Natural killer cell (primary cell): ENCODE measurements at regions not wholly inside any gene's neighbourhood (a gene's known extent, or its start where the extent isn't known, plus 50 kb on each side); places are given as distances from the start of the nearest gene placed in this dataset.

Source experiments
- ATAC-seq, 3 donors: fragments of 150-1000 bp in 2 of 3; fragments of 200-7000 bp in 1 of 3; cut with Tn5 transposase; 1 replicate in 1 of 3; 2 replicates in 2 of 3; pipeline ENCODE4 v1.10.0; 2021; ENCODE audit warnings: mild to moderate bottlenecking in 2 of 3, moderate library complexity in 2 of 3
- DNase-seq, 2 donors: peaks; one replicate each; pipeline versions ENCODE4 v3.0.0 to v3.0.0-alpha.2; 2013 to 2021; ENCODE audit warnings: mixed read lengths in 1 of 2
- H3K27ac ChIP-seq: one replicate; pipeline ENCODE4 v1.5.1; 2013; ENCODE audit warnings: mild to moderate bottlenecking, low read length
- H3K27me3 ChIP-seq: one replicate; pipeline ENCODE4 v1.6.1; 2013; ENCODE audit warnings: low read length; ENCODE audit not compliant: control insufficient read depth, insufficient read depth
- H3K36me3 ChIP-seq: one replicate; pipeline ENCODE4 v1.6.1; 2013; ENCODE audit warnings: low read length; ENCODE audit not compliant: control insufficient read depth, insufficient read depth
- H3K4me1 ChIP-seq: one replicate; pipeline ENCODE4 v1.6.1; 2013; ENCODE audit warnings: low read length; ENCODE audit not compliant: control insufficient read depth, insufficient read depth
- H3K4me3 ChIP-seq: one replicate; pipeline ENCODE4 v1.5.1; 2013; ENCODE audit warnings: low read length
- H3K9me3 ChIP-seq: one replicate; pipeline ENCODE4 v1.6.1; 2013; ENCODE audit warnings: low read length; ENCODE audit not compliant: control insufficient read depth, insufficient read depth
- H3K27ac Mint-ChIP-seq, 2 donors: one replicate each; pipeline ENCODE4 v1.8.0; 2022; ENCODE audit warnings: mild to moderate bottlenecking in 2 of 2, mixed read lengths in 2 of 2, moderate library complexity in 1 of 2
- H3K27me3 Mint-ChIP-seq, 2 donors: one replicate each; pipeline ENCODE4 v1.8.0; 2022; ENCODE audit warnings: low read depth in 2 of 2, mixed read lengths in 2 of 2
- H3K36me3 Mint-ChIP-seq: one replicate; pipeline ENCODE4 v1.8.0; 2022; ENCODE audit warnings: mixed read lengths
- H3K4me1 Mint-ChIP-seq, 2 donors: one replicate each; pipeline ENCODE4 v1.8.0; 2022; ENCODE audit warnings: mixed read lengths in 2 of 2
- H3K4me3 Mint-ChIP-seq: one replicate; pipeline ENCODE4 v1.8.0; 2022; ENCODE audit warnings: mild to moderate bottlenecking, moderate library complexity, mixed read lengths
- H3K9me3 Mint-ChIP-seq, 2 donors: one replicate each; pipeline ENCODE4 v1.8.0; 2022; ENCODE audit warnings: mixed read lengths in 2 of 2
- WGBS: methylation state at CpG from one replicate; pipeline ENCODE4 v1.1.7; 2013; ENCODE audit warnings: missing lambda C conversion rate; ENCODE audit not compliant: insufficient coverage; 5-methylcytosine and 5-hydroxymethylcytosine counted together
- intact Hi-C: fragments of 100-400 bp; cut with micrococcal nuclease; formaldehyde crosslinking; loops from one replicate; pipeline ENCODE4 v1.14.2; 2022
- TF ChIP-seq, protein P1 (sequence below): fragments of 200-600 bp; IDR thresholded peaks from one replicate; pipeline ENCODE4 v1.8.0; 2022; ENCODE audit warnings: antibody characterized with exemption

DNA sequence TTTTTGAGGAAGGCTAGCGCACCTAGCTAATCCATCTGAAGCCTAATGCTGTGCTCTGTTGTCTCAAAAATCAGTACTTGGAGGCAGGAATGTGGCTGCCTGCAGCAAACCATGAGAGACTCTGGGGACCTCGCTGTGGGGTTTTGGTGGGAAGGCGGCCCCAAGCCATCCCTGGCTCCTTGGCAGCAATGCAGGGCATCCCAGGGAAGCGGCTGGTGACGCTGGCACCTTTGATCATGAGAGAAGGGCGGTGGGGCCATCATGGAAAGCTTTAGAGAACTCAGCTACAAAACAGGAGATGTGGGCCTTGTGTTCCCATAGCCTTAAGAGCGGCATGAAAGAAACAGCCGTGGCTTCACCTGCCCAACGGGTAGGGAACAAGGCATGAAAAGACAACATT lies 101.1 kb upstream of the SFSWAP start:
- ATAC-seq: no peak
- no peak overlapping the region for H3K27ac Mint-ChIP-seq
- intact Hi-C loops: loop anchor here (10.0 kb wide), 1 partner anchor 105 kb away; the partner anchor contains the start of gene SFSWAP
- H3K4me1 ChIP-seq: peaks cover 40% of the 10 kb centered on the region
- TF ChIP-seq, protein P1, sequence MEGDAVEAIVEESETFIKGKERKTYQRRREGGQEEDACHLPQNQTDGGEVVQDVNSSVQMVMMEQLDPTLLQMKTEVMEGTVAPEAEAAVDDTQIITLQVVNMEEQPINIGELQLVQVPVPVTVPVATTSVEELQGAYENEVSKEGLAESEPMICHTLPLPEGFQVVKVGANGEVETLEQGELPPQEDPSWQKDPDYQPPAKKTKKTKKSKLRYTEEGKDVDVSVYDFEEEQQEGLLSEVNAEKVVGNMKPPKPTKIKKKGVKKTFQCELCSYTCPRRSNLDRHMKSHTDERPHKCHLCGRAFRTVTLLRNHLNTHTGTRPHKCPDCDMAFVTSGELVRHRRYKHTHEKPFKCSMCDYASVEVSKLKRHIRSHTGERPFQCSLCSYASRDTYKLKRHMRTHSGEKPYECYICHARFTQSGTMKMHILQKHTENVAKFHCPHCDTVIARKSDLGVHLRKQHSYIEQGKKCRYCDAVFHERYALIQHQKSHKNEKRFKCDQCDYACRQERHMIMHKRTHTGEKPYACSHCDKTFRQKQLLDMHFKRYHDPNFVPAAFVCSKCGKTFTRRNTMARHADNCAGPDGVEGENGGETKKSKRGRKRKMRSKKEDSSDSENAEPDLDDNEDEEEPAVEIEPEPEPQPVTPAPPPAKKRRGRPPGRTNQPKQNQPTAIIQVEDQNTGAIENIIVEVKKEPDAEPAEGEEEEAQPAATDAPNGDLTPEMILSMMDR: no peak
- H3K36me3 Mint-ChIP-seq: no peaks in the 10 kb centered on the region
- H3K4me3 Mint-ChIP-seq: peak overlapping the region; percentile 66
- H3K36me3 ChIP-seq: no peaks in the 10 kb centered on the region
- H3K9me3 Mint-ChIP-seq: no peaks in the 10 kb centered on the region
- H3K9me3 ChIP-seq: no peaks in the 10 kb centered on the region
- peaks cover 49 to 50% of the 10 kb centered on the region in 2 donors for H3K4me1 Mint-ChIP-seq
- no peaks in the 10 kb centered on the region for H3K27me3 Mint-ChIP-seq
- H3K27ac ChIP-seq: no peak overlapping the region
- no peaks in the 10 kb centered on the region for H3K27me3 ChIP-seq
- DNase-seq: no peak
- 97% methylated on average over 9 of the region's 9 CpGs for WGBS
- no peak overlapping the region for H3K4me3 ChIP-seq

DNA sequence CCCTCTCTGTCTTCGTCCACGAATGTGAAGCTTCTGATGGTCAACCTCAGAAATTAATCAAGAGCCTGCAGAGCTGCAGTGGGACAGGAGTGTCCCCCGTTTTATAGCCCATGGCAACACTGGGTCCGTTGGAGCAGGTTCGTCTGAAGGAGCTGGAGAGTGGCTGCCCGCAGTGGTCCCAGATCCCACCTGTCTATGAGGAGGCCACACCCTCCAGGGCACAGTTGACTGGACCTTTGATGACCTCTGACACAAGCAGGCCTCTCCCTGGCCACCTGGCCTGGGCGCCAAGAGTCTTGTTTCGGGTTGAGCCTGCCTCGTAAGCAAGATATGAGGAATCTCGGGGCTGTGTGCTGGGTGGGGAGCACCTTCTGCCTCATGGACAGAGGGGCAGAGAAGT lies 100.7 kb upstream of the SFSWAP start:
- TF ChIP-seq, protein P1: no peak
- Histone ChIP-seq H3K4me1 (peaks cover 36% of the 10 kb centered on the region), H3K9me3 (no peaks in the 10 kb centered on the region), H3K36me3 (no peaks in the 10 kb centered on the region), H3K4me3 (no peak overlapping the region), H3K27ac (no peak overlapping the region), H3K27me3 (no peaks in the 10 kb centered on the region)
- ATAC-seq: no peak
- H3K4me3 Mint-ChIP-seq: no peak overlapping the region
- H3K9me3 Mint-ChIP-seq: no peaks in the 10 kb centered on the region
- H3K27me3 Mint-ChIP-seq: no peaks in the 10 kb centered on the region
- 89% methylated on average over 10 of the region's 10 CpGs for WGBS
- intact Hi-C loops: no loop called here
- no peak overlapping the region for H3K27ac Mint-ChIP-seq
- DNase-seq: no peak
- H3K4me1 Mint-ChIP-seq: peaks cover 45 to 46% of the 10 kb centered on the region in 2 donors
- no peaks in the 10 kb centered on the region for H3K36me3 Mint-ChIP-seq

DNA sequence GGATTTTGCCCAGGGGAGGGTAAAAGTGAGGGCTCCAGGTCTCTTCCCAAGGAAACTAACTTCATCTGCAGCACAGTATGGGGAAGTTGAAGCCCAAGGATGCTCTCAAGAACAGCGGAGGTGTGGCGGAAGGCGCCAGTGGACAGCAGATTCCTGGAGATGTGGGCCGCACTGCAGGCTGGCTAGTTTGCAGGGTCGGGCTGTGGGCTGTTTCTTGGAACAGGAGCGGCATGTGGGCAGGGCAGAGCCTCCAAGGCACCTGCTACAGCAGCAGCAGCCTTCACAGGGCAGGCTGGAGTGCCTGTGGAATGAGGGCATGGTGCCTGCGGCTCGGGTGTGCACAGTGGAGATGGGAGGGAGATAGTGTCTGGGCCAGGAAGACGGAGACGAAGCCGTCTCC lies 100.0 kb upstream of the SFSWAP start:
- H3K9me3 ChIP-seq: no peaks in the 10 kb centered on the region
- no peaks in the 10 kb centered on the region for H3K36me3 ChIP-seq
- no peak for ATAC-seq
- Mint-ChIP-seq H3K27ac (no peak overlapping the region), H3K27me3 (peaks cover 0 to 2% of the 10 kb centered on the region in 2 donors), H3K4me1 (peaks cover 38% of the 10 kb centered on the region in 2 donors), H3K9me3 (no peaks in the 10 kb centered on the region), H3K36me3 (no peaks in the 10 kb centered on the region), H3K4me3 (no peak overlapping the region)
- 80% methylated on average over 7 of the region's 11 CpGs for WGBS
- H3K27me3 ChIP-seq: no peaks in the 10 kb centered on the region
- intact Hi-C loops: no loop called here
- no peak overlapping the region for H3K4me3 ChIP-seq
- no peak for DNase-seq
- H3K27ac ChIP-seq: no peak overlapping the region
- TF ChIP-seq, protein P1: no peak
- peaks cover 31% of the 10 kb centered on the region for H3K4me1 ChIP-seq

DNA sequence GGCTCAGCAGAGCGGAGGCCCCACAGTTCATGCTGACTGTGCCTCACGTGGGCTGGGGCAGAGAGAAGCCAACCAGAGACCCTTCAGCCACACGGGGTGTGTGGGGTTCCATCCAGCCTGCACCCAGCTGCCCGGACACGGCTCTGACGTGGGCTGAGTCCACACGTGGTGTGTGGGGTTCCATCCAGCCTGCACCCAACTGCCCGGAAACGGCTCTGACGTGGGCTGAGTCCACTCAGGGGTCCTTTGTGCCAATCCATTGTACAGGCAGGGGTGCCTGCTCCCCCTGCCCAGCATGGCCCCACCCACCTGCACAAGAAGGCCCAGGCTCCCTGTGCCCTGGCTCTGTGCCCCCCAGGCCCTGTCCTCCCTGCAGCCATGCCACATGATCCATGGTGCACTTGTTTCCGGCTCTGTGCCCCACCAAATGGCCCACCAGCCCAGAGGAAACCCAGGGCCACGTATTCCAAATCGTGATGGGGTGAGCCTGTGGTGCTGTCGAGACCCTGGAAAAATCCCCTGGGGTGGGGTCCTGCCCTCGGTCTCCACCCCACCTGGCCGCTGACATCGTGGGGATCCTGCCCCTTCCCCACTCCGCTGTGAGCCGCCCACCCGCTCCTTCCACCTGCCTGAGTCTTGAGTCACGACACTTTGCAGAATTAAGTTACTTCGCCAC lies 99.3 kb upstream of the SFSWAP start:
- intact Hi-C loops: no loop called here
- TF ChIP-seq, protein P1: no peak
- H3K9me3 ChIP-seq: no peaks in the 10 kb centered on the region
- ATAC-seq (no peak), DNase-seq (no peak)
- peaks cover 27% of the 10 kb centered on the region for H3K4me1 ChIP-seq
- no peak overlapping the region for H3K4me3 ChIP-seq
- no peaks in the 10 kb centered on the region for H3K27me3 ChIP-seq
- Mint-ChIP-seq H3K27ac (no peak overlapping the region), H3K27me3 (peaks cover 0 to 2% of the 10 kb centered on the region in 2 donors), H3K4me1 (peaks cover 31 to 32% of the 10 kb centered on the region in 2 donors), H3K9me3 (no peaks in the 10 kb centered on the region), H3K36me3 (no peaks in the 10 kb centered on the region), H3K4me3 (no peak overlapping the region)
- no peak overlapping the region for H3K27ac ChIP-seq
- 95% methylated on average over 22 of the region's 22 CpGs for WGBS
- no peaks in the 10 kb centered on the region for H3K36me3 ChIP-seq
